ENCODE measurements at regions not wholly inside any gene's neighbourhood (a gene's known extent, or its start where the extent isn't known, plus 50 kb on each side); places are given as distances from the start of the nearest gene placed in this dataset.

GRCh38 chr6:92545861-92546260 lies 873.5 kb downstream of the EPHA7 start:
- TF ChIP-seq CTCF (IDR thresholded peaks at IDR 0.05; ENCODE audit: low read depth, low read length) (no peak), POLR2A (IDR thresholded peaks at IDR 0.05; ENCODE audit: extremely low read depth, insufficient read length) (no peak)
